H1 (cell line): ENCODE measurements at regions not wholly inside any gene's neighbourhood (a gene's known extent, or its start where the extent isn't known, plus 50 kb on each side); places are given as distances from the start of the nearest gene placed in this dataset.

ENCODE experiments used
- CTCF ChIA-PET: fragments of 300-600 bp; sonication (Branson Sonifier 250); formaldehyde crosslinking; loops from one replicate; lab custom pipeline; 2021; ENCODE audit not compliant: partially characterized antibody; lab: Charles Lee
- POLR2A ChIA-PET: fragments of 300-600 bp; sonication (Branson Sonifier 250); formaldehyde crosslinking; loops from one replicate; lab custom pipeline; 2021; ENCODE audit warnings: inconsistent platforms; ENCODE audit not compliant: partially characterized antibody; lab: Charles Lee
- DNase-seq, 2 experiments: peaks; one replicate each; pipeline versions ENCODE4 v3.0.0 to v3.0.0-alpha.2; 2010 to 2022; ENCODE audit warnings: low spot score in 2 of 2, low read depth in 1 of 2, mixed read lengths in 1 of 2
- FAIRE-seq: peaks from 2 replicates; lab custom pipeline; 2011; peaks lifted over from hg19 to GRCh38; lab: Jason Lieb, UNC
- H2AFZ ChIP-seq: 2 replicates; pipeline ENCODE4 v1.8.1; 2012; ENCODE audit warnings: low read length, inconsistent platforms
- H2AK5ac ChIP-seq: 2 replicates; pipeline ENCODE4 v1.6.1; 2013; ENCODE audit warnings: low read depth, low read length
- H2BK120ac ChIP-seq: replicated peaks from 2 replicates; pipeline ENCODE3; 2013; ENCODE audit warnings: low read depth, low read length, inconsistent platforms
- H2BK12ac ChIP-seq: 2 replicates; pipeline ENCODE4 v1.6.1; 2013; ENCODE audit warnings: low read depth, low read length
- H2BK15ac ChIP-seq: 2 replicates; pipeline ENCODE4 v1.6.1; 2013; ENCODE audit warnings: low read length
- H2BK20ac ChIP-seq: 2 replicates; pipeline ENCODE4 v1.6.1; 2013; ENCODE audit warnings: low read length
- H2BK5ac ChIP-seq: 2 replicates; pipeline ENCODE4 v1.6.1; 2013; ENCODE audit warnings: low read depth, low read length
- H3K14ac ChIP-seq: 2 replicates; pipeline ENCODE4 v1.6.1; 2013; ENCODE audit warnings: inconsistent platforms; ENCODE audit not compliant: insufficient read length
- H3K18ac ChIP-seq: 2 replicates; pipeline ENCODE4 v1.6.1; 2013; ENCODE audit warnings: low read length; ENCODE audit errors: extremely low read depth
- H3K23ac ChIP-seq: 2 replicates; pipeline ENCODE4 v1.6.1; 2013; ENCODE audit warnings: inconsistent platforms; ENCODE audit not compliant: insufficient read length
- H3K23me2 ChIP-seq: 2 replicates; pipeline ENCODE4 v1.6.1; 2013; ENCODE audit warnings: low read depth, low read length
- H3K27ac ChIP-seq: 2 replicates; pipeline ENCODE4 v1.6.1; 2011; ENCODE audit warnings: low read depth, low read length, inconsistent platforms
- H3K27me3 ChIP-seq, 4 experiments: replicated peaks in 1 of 4; 1 replicate in 1 of 4; 2 replicates in 3 of 4; pipeline versions ENCODE4 v1.6.1 to v1.8.1; 2011 to 2013; ENCODE audit warnings: low read length in 3 of 4, mild to moderate bottlenecking in 3 of 4, inconsistent platforms in 2 of 4, mixed read lengths in 2 of 4, moderate library complexity in 1 of 4; ENCODE audit not compliant: control insufficient read depth in 3 of 4, insufficient read depth in 3 of 4; ENCODE audit errors: extremely low read depth in 1 of 4
- H3K36me3 ChIP-seq, 4 experiments: 2 replicates each; pipeline versions ENCODE4 v1.6.1 to v1.8.1; 2011 to 2013; ENCODE audit warnings: mild to moderate bottlenecking in 4 of 4, low read length in 3 of 4, moderate library complexity in 2 of 4, control low read depth in 1 of 4, inconsistent platforms in 1 of 4; ENCODE audit not compliant: insufficient read depth in 4 of 4, control insufficient read depth in 2 of 4
- H3K4ac ChIP-seq: replicated peaks from 2 replicates; pipeline ENCODE3; 2013; ENCODE audit warnings: low read length, low read depth, mixed read lengths, inconsistent platforms; ENCODE audit not compliant: insufficient read length
- H3K4me1 ChIP-seq, 4 experiments: replicated peaks in 1 of 4; 1 replicate in 1 of 4; 2 replicates in 3 of 4; pipeline versions ENCODE4 v1.6.1 to v1.8.1; 2011 to 2013; ENCODE audit warnings: low read length in 3 of 4, inconsistent platforms in 2 of 4, mixed read lengths in 1 of 4; ENCODE audit not compliant: insufficient read depth in 4 of 4, control insufficient read depth in 3 of 4
- H3K4me2 ChIP-seq, 2 experiments: 2 replicates each; pipeline versions ENCODE4 v1.6.1 to v1.8.1; 2011 to 2013; ENCODE audit warnings: low read depth in 2 of 2, low read length in 2 of 2, control low read depth in 1 of 2, inconsistent platforms in 1 of 2, mild to moderate bottlenecking in 1 of 2; ENCODE audit not compliant: insufficient read depth in 1 of 2
- H3K4me3 ChIP-seq, 4 experiments: fragments of 200-600, 300-600 bp in 1 of 4; sonication (generic), shearing (Covaris generic), sonication (Bioruptor Twin) in 1 of 4; 2 replicates each; pipeline versions ENCODE4 v1.5.1 to v1.8.1; 2011 to 2016; ENCODE audit warnings: low read length in 4 of 4, low read depth in 3 of 4, control low read depth in 2 of 4, inconsistent platforms in 2 of 4, mild to moderate bottlenecking in 2 of 4, mixed read lengths in 1 of 4, moderate library complexity in 1 of 4; ENCODE audit not compliant: insufficient read depth in 2 of 4; ENCODE audit errors: extremely low read depth in 1 of 4
- H3K56ac ChIP-seq: replicated peaks from 2 replicates; pipeline ENCODE3; 2013; ENCODE audit warnings: low read depth, mild to moderate bottlenecking, mixed read lengths, low read length, inconsistent platforms; ENCODE audit not compliant: insufficient read length
- H3K79me1 ChIP-seq: 2 replicates; pipeline ENCODE4 v1.6.1; 2013; ENCODE audit warnings: low read depth, low read length, control low read depth
- H3K79me2 ChIP-seq, 2 experiments: 2 replicates each; pipeline versions ENCODE4 v1.6.1 to v1.8.1; 2012 to 2013; ENCODE audit warnings: low read length in 2 of 2, mild to moderate bottlenecking in 2 of 2, inconsistent platforms in 1 of 2; ENCODE audit not compliant: insufficient read depth in 2 of 2, control insufficient read depth in 1 of 2
- H3K9ac ChIP-seq, 4 experiments: replicated peaks in 1 of 4; 1 replicate in 1 of 4; 2 replicates in 3 of 4; pipeline versions ENCODE4 v1.6.1 to v1.8.1; 2011 to 2013; ENCODE audit warnings: low read depth in 3 of 4, low read length in 3 of 4, control low read depth in 2 of 4, mild to moderate bottlenecking in 2 of 4, moderate library complexity in 2 of 4, inconsistent platforms in 1 of 4; ENCODE audit errors: extremely low read depth in 1 of 4
- H3K9me3 ChIP-seq, 2 experiments: 2 replicates each; pipeline versions ENCODE4 v1.6.1 to v1.8.1; 2012 to 2013; ENCODE audit warnings: mild to moderate bottlenecking in 2 of 2, moderate library complexity in 2 of 2, control low read depth in 1 of 2, inconsistent platforms in 1 of 2, low read depth in 1 of 2, low read length in 1 of 2, mixed read lengths in 1 of 2; ENCODE audit not compliant: insufficient read depth in 2 of 2
- H4K20me1 ChIP-seq, 2 experiments: replicated peaks in 1 of 2; 2 replicates each; pipeline versions ENCODE3 to v1.8.1; 2011 to 2013; ENCODE audit warnings: inconsistent platforms in 2 of 2, low read length in 2 of 2, mild to moderate bottlenecking in 1 of 2; ENCODE audit not compliant: insufficient read depth in 2 of 2, control insufficient read depth in 1 of 2
- H4K5ac ChIP-seq: 2 replicates; pipeline ENCODE4 v1.6.1; 2013; ENCODE audit warnings: low read length, low read depth, mixed read lengths, inconsistent platforms; ENCODE audit not compliant: insufficient read length
- H4K8ac ChIP-seq: 2 replicates; pipeline ENCODE4 v1.8.0; 2013; ENCODE audit warnings: mild to moderate bottlenecking, moderate library complexity, low read length, inconsistent platforms; ENCODE audit not compliant: insufficient read depth; ENCODE audit errors: extremely low read depth
- H4K91ac ChIP-seq: replicated peaks from 2 replicates; pipeline ENCODE3; 2013; ENCODE audit warnings: low read length, mixed read lengths, inconsistent platforms; ENCODE audit not compliant: insufficient read length
- EZH2 ChIP-seq: fragments of 200-600 bp; sonication (generic); IDR thresholded peaks from 2 replicates; pipeline ENCODE4 v1.7.1; 2012; ENCODE audit warnings: low read depth, mild to moderate bottlenecking, moderate library complexity, low read length, inconsistent platforms; ENCODE audit not compliant: severe bottlenecking
- HDAC6 ChIP-seq: IDR thresholded peaks from one replicate; pipeline ENCODE4 v1.7.1; 2012; ENCODE audit warnings: low read depth, mild to moderate bottlenecking, inconsistent platforms, low read length, moderate library complexity
- POLR2AphosphoS5 ChIP-seq: IDR thresholded peaks from 2 replicates; pipeline ENCODE4 v1.6.1; 2011; ENCODE audit warnings: low read depth, low read length
- TAF7 ChIP-seq: optimal IDR thresholded peaks from 2 replicates; pipeline ENCODE3; 2011; ENCODE audit warnings: low read depth, mild to moderate bottlenecking, inconsistent platforms, low read length, moderate library complexity, borderline replicate concordance
- WGBS, 2 experiments: shearing (Covaris generic) in 1 of 2; methylation state at CpG; one replicate each; pipeline versions ENCODE4 v1.1.6 to v1.1.7; 2013 to 2015; ENCODE audit warnings: low lambda C conversion rate in 2 of 2, mixed read lengths in 2 of 2, inconsistent platforms in 1 of 2, low coverage in 1 of 2, missing lambda C conversion rate in 1 of 2; ENCODE audit not compliant: insufficient replicate concordance in 2 of 2, insufficient coverage in 1 of 2, insufficient read length in 1 of 2; ENCODE audit errors: extremely low coverage in 1 of 2, missing lambda C conversion rate in 1 of 2; 5-methylcytosine and 5-hydroxymethylcytosine counted together
- TF ChIP-seq, protein P1 (sequence below): IDR thresholded peaks from 2 replicates; pipeline ENCODE4 v1.6.1; 2011; ENCODE audit warnings: low read length, improper control_type of control experiment

GRCh38 chr20:56986476-56986875 lies 280.0 kb downstream of the BMP7 start:
- FAIRE-seq = no peak
- no peaks in the 10 kb centered on the region for H3K79me2 ChIP-seq
- peaks cover 0 to 4% (median 0%) of the 10 kb centered on the region in 4 experiments; a peak in 1 of 7 replicates for H3K4me1 ChIP-seq
- peaks cover 0 to 4% of the 10 kb centered on the region in 2 experiments; a peak in 2 of 4 replicates for H3K9me3 ChIP-seq
- CTCF ChIA-PET = interaction anchor here (0.7 to 9.0 kb wide), 7 partner anchors 8 to 436 kb away, joined by 3 to 74 read pairs (median 3); no protein-coding TSS in a partner anchor
- POLR2A ChIA-PET = no interaction called here
- no peak overlapping the region for H2BK5ac ChIP-seq
- no peak overlapping the region for H3K4me2 ChIP-seq
- no peak overlapping the region for H3K9ac ChIP-seq
- no peak overlapping the region for H2BK120ac ChIP-seq
- no peak for DNase-seq
- H3K18ac ChIP-seq = no peak overlapping the region
- no peak overlapping the region for H3K27ac ChIP-seq
- H2BK15ac ChIP-seq = no peak overlapping the region
- H4K5ac ChIP-seq = no peak overlapping the region
- no peak overlapping the region for H3K56ac ChIP-seq
- no peaks in the 10 kb centered on the region for H3K36me3 ChIP-seq
- no peak overlapping the region for H4K91ac ChIP-seq
- H2AK5ac ChIP-seq = no peak overlapping the region
- no peaks in the 10 kb centered on the region for H3K23me2 ChIP-seq
- no peak overlapping the region for H4K8ac ChIP-seq
- no peaks in the 10 kb centered on the region; a peak in 1 of 7 replicates for H3K27me3 ChIP-seq
- no peak overlapping the region for H3K4ac ChIP-seq
- H2AFZ ChIP-seq = no peak overlapping the region
- TF ChIP-seq HDAC6 = no peak
- no peak for TF ChIP-seq EZH2
- TF ChIP-seq, protein P1, sequence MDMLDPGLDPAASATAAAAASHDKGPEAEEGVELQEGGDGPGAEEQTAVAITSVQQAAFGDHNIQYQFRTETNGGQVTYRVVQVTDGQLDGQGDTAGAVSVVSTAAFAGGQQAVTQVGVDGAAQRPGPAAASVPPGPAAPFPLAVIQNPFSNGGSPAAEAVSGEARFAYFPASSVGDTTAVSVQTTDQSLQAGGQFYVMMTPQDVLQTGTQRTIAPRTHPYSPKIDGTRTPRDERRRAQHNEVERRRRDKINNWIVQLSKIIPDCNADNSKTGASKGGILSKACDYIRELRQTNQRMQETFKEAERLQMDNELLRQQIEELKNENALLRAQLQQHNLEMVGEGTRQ = no peak
- TF ChIP-seq TAF7 = no peak
- no peak for TF ChIP-seq POLR2AphosphoS5
- H4K20me1 ChIP-seq = no peaks in the 10 kb centered on the region
- no peak overlapping the region for H2BK20ac ChIP-seq
- no peak overlapping the region for H2BK12ac ChIP-seq
- H3K14ac ChIP-seq = no peak overlapping the region
- no peaks in the 10 kb centered on the region for H3K79me1 ChIP-seq
- H3K23ac ChIP-seq = no peak overlapping the region
- no peak overlapping the region for H3K4me3 ChIP-seq
- 90% methylated on average over 1 of the region's 1 CpG; no CpG with 5 or more reads in 1 of the 2 experiments for WGBS, 2 experiments
